ENCODE measurements at regions not wholly inside any gene's neighbourhood (a gene's known extent, or its start where the extent isn't known, plus 50 kb on each side); places are given as distances from the start of the nearest gene placed in this dataset.

DNA sequence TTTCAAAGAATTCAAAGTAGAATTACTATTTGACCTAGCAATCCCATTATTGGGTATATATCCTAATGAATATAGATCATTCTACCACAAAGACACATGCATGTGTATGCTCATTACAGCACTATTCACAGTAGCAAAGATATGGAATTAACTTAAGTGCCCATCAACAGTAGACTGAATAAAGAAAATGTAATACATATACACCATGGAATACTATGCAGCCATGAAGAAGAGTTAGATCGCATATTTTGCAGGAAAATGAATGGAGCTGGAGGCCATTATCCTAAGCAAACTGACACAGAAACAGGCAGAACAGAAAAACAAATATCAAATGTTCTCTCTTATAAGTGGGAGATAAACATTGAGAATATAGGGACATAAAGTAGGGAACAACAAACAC lies 519.2 kb upstream of the REG3G start:
- no peak for DNase-seq

DNA sequence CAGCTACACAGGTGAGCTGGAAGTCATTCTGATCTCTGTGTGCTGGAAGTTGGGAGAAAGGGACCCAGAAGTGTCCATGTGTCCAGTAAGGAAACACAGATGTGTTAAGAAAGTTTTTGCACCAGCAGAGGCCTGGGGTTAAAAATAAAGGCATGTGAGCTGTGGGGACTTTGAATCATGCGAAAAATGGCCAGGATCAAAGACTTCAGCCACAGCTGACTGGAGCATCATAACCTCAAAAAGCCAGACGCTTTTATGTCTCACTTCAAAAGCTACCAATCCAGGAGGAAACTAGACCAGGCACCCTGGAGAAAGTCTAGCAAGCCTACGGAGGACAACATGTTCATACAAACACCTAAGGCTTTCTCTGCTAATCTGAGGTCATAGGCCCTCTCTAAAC lies 503.6 kb upstream of the REG3G start:
- DNase-seq: no peak

DNA sequence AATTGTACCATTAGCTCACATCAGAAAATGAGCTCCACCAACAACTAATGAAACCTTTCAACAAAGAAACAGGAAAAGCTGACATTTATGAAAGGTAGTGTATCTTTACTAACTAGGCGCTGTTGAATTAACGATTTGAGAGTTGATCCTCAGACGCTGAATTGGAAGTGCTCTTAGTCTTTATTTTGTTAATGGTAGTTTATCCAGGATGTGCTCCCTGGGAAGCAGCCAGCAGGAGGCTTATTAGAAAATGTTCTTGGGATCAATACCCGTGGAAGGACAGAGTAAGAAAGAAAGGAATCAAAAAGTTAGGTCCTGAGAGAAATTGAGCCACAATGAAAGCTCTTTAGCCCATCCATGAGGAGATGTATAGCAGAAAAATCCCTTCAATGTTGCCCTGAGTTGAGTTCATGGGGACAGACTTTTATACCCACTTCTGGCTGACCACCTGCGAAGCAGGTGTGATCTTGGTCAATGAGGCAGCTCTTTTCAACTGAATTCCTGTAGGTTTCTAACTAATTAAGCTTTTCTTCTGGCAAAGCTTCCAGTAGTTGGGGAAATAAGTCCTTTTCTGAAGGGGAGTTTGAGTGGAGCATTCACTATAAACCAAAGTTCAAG lies 492.6 kb upstream of the REG3G start:
- DNase-seq: no peak

DNA sequence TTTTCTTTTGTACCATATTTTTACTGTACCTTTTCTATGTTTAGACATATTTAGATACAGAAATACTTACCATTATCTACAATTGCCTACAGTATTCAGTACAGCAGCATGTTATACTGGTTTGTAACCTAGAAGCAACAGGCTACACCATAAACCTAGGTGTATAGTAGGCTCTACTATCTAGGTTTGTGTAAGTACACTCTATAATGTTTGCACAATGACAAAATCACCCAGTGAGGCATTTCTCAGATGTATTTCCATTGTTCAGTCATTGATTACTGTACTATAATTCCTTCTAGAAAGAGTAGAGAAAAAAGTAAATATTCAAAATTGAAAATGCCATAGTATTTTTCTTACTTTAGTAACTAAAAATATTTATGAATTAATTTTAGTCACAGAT lies 490.1 kb upstream of the REG3G start:
- DNase-seq: no peak

DNA sequence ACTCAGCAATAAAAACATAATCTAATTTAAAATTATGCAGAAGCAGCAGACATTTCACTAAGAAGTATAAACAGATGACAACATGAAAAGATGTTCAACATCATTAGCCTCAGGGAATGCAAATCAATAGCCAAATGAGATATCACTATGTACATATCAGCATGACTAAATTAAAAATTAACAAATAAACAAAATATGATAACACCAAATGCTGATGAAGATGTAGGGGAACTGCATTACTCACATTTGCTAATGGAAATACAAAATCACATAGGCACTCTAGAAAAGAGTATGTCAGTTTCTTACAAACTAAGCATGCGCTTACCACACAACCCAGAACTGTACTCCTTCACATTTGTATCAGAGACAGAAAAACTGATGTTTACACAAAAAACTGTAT lies 487.2 kb upstream of the REG3G start:
- no peak for DNase-seq

DNA sequence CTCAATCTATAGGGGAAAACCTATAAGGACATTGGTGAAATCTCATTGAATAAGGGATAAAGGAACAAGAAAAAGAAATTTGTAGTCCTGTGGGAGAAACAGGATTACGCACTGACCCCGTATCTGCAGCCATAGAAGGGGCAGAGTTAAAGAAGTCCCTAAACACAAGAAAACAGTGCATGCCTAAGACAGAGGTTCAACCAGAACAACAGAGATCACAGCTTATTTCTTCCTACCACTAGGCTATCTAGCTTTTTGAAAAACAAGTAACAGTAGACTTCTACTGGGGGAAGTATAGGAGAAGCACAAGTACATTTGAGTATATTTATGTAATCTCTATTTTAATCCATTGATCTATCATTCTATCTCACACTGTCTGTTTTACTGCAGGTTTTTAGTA lies 485.2 kb upstream of the REG3G start:
- no peak for DNase-seq

DNA sequence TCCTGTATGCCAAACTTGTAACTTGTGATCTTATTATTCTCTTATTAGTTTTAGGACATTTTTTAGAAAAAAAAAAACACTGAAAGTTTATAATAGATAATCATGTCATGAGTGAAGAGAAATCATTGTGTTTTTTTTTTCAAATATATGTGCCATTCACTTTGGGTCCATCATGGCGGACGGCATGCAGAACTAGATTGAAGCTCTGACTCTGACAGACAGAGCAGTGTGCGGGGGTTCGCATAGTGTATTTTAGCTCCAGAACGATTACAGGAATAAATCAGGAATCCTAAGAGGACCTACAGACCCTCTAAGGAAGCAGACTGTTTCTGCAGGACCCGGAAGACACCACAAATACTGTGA lies 484.4 kb upstream of the REG3G start:
- DNase-seq: no peak

DNA sequence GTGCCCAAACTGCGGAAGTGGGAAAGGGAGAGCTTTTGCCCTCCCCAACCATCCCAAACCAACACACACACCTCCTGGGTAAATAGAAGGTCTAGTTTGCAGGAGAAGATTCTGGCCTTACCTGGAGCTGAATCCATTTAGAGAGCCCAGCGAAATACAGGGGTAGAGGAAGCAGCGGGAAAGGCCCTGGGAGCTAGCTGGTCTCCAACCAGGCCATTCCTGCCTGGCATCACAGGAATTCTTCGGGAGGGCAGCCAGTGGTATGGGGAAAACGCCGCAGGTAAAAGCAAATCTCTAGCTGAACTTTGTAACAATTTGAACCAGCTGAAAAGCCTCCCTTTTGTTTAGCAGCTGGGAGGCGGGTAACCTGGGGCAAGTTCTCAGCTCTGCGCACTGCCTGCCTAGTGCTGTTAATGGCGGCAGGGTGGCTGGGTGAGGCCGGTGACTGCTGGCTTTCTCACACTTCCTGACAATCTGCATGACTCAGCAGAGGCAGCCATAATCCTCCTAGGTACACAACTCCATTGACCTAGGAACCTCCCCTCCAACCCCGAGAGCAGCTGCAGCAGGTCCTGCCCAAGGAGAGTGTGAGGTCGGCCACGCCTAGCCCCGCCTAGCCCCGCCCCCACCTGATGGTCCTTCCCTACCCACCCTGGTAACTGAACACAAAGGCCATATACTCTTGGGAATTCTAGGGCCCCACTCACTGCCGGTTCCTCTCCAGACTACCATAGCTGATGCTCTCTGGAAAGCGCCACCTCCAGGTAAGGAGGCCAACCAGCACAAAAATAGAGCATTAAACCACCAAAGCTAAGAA lies 483.8 kb upstream of the REG3G start:
- no peak for DNase-seq

DNA sequence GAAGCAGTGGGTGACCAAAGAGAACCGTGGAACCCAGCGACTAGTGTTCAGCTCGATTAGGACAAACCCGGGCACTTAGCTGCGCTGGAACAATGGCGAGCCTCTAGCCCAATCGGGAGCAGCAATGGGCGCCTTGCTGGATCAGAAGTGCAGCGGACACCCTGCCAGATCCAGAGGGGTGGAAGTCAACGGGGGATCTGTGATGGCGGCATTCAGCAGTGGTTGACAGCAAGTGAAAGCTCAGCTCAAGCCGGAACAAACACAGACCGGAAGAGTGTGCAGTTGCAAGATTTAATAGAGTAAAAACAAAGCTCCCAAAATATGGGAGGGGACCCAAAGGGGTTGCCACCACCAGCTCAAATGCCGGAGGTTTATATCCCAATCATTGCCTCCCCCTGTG lies 478.7 kb upstream of the REG3G start:
- DNase-seq: no peak

DNA sequence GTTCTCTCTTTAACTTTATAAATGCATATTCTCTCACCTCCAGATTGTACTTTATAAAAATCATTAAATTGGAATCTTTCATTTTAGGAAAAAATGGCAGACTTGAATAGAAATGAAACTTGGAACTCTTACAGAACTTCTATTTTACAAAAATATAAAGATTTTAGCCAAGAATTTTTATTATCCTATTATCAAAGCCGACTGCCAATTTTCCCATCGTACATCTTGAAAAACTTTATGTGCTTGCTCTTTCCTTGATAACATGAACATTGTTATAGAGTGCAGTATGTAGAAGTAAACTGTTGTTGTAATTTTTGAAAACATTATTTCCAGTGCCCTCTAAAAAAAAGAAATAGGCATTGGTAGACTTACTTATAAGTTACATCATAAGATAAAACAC lies 475.7 kb upstream of the REG3G start:
- no peak for DNase-seq

DNA sequence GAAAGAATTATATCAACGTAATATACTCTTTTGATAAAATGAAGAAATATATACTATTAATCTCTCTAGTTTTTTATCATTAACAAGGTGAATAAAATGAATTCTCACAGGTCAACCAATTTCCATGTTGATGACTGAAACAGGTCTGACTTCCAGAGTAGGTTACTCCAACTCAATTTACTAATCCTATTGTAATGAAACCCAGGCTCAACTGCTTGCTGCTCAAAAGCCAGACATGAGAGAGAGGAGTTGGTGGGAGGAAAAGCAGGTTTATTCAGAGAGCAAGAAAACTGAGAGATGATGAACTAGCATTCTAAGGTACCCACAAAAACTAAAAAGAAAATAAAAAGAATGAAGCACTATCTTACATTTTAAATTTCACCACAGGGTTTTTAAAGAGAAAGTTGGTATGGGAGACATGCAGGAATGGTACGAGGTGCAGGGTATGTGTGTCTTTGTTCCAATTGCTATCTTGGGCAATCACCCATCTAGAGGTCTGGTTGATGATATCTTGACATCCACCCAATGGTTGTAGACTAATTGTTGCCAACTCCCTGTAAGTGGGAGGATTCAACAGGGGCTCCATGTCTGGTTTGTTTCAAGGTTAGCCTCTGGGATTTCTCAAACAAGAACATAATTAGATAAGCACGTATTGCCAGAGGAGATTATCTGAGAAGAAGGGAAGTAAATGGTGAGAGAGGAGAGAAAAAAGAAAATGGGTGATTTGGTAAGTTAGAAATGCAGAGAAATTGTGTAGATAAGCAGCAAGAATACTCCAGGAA lies 471.4 kb upstream of the REG3G start:
- DNase-seq: no peak

DNA sequence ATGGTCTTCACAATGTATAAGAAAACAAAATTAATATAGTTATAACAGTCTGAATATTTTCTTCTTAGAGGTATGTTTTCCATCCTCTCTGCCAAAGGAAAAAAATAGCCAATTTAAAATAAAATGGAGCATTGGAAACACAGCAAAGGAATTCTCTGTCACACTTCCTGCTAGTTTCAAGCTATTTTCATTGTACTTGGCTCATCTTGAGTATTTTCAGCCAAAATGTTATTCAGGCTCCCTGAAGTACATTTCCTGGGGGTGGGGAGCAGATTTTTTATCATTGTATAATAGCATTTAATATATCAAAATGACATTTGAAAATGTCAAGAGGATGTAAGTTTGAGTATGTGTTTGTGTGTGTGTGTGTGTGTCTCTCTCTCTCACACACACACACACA lies 463.6 kb upstream of the REG3G start:
- no peak for DNase-seq

DNA sequence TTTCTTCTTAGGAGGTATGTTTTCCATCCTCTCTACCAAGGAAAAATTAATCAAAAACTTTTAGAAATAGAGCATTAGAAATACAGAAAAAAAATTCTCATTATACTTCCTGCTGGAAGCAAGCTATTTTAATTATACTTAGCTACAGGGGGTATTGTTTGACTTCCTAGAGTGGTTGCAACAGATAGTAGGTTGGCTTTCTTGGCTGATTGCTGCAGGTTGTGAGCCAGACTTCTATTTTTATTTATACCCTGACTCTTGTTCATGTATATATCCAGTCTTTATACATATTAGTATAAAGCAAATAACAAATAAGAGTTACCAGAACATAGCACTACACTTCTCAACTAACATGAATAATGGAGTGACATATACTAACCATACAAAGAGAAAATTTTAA lies 460.8 kb upstream of the REG3G start:
- DNase-seq: no peak

DNA sequence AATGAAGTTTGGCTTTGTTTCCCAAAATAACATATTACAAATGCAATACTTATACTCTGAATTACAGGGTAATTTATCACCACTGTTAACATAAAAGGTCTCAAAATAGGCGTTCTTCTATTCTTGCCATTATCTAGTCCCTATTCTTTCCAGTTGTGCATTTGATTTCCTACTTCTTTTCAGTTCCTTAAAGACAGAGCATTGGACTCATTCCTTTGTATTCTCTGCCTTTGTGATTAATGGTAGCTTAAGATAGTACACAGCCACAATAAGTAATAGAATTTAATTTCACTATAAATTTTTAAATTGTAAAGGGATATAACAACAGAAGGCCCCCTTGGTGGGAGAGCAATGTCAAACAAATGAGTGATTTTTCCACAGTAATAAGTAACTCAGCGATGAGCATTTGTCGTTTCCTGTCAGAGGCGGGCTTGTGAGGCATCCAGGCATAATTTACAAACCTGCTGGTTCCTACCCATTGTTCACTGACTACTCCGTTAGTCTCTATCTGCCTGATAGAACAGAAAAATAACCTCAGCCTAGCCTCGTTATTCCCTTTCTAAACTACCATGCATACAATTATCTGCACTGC lies 456.6 kb upstream of the REG3G start:
- no peak for DNase-seq

DNA sequence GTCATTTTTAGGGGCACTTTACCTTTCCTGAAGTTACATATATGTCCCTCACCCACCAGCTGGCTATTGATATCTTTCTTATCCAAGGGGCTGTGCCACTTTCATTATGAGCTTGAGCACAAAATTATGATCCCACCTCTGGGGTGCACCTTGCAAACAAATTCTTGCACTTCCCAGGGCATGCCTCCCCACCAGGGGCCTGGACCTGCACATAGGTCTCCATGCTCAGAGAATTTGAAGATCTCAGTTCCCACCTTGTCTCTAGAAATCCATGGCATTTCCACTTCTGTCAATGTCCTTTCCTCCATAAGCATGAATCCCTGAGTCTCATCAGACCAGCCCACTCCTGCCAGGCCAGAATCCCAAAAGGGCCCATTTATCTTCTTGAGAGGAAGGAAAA lies 449.1 kb upstream of the REG3G start:
- DNase-seq: no peak

DNA sequence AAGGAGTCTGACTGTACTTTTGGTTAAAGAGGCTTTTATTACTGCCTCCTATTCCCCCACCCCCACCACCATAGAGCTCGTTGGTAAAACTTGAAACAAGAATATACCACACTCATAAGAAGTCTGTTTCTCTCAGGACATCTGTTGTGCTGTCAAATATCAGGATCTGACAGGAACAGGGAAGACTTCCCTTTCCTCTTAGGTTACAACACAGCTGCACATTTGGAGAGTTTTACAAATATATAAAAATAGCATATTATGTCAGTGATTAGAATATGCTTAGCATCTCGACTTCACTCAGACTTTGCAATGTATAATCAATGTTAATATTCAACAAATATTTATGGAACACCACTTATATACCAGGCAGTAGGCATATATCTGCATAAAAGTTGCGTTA lies 439.6 kb upstream of the REG3G start:
- DNase-seq: no peak

DNA sequence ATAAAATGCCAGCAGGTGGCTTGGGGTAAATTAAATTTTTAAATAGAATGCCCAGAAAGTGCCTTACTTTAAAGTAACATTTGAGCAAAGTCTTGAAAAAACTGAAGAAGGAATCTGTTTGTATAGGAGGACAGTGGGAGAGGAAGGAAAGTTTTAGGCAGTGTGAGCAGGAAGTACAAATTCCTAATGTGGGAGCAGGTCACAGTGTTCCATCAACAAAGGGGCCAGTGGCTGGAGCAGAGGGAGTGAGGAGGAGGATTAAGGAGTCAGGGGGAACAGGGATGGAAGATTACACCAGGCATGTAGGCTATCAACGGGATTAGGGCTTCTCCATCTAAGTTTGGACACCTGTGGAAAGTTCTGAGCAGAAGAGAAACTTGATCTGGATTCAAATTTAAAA lies 439.2 kb upstream of the REG3G start:
- no peak for DNase-seq

DNA sequence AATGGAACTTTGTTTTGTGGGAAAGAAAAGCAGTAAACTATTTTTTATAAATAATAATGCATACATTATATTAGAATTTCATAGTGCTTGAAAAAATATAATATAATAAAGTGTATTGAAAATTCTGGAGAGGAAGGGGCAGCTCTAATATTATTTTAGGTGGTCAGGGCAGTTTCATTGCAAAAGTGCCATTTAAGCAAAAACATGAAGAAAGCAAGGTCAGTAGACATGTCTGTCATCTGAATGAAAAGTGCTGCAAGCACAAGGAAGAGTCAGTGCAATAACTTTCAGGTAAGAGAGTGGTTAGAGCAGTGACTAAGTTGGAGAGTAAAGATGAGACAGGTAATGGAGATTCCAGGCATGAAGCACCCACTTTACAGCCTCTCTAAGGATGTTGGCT lies 435.6 kb upstream of the REG3G start:
- no peak for DNase-seq

DNA sequence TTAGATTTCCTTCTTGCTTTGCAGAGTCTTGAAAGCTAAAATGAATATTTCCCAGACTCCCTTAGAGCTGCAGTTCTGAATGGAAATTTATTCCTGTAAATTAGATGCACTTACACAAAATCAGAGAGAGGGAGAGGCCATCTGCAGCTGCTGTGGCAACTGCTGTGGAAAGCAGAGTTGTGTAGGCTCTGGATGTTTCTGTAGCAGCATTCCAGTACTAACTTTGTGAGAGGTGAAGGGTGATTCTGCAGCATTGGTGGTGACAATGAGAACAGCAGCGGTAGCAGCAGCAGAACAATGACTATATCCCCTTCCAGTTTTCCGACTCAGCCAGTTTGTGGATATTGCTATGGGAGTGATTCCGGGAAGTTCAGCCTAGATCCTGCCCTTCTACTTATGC lies 433.0 kb upstream of the REG3G start:
- DNase-seq: no peak

DNA sequence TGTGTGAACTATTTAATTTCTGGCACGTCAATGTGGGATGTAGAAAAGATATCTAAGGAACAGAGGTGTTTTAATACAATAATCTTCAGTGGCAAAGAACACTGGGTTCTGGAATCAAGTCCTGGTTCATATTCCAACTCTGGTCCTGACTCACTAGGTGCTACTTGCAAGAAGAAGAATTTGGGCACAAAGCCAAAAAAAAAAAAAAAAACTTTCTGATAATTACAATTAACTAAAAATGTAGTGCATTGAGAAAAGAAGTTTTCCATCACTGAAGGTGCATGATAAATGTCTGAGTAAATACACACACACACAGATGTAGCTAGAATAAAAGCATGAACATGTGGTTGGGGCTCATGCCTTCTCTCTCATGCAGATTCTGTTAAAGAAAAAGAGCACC lies 424.4 kb upstream of the REG3G start:
- no peak for DNase-seq

DNA sequence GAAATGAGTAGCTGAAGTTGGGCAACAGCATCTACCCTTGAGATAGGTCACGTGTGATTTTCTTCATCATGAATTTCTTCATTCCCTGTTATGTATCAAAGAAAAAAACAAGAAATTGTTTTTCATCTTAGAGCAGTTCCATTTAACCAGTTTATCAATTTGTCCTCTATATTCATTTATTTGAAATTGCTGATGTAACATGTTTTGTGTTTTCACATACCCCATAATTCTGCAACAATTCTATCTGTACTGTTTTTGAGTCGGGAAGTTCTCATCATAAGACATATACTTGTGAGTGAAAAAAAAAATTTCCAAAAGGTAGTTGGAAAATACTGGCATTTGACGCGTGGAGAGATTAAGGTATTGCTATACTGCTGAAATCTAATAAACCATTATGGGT lies 422.6 kb upstream of the REG3G start:
- DNase-seq: no peak

DNA sequence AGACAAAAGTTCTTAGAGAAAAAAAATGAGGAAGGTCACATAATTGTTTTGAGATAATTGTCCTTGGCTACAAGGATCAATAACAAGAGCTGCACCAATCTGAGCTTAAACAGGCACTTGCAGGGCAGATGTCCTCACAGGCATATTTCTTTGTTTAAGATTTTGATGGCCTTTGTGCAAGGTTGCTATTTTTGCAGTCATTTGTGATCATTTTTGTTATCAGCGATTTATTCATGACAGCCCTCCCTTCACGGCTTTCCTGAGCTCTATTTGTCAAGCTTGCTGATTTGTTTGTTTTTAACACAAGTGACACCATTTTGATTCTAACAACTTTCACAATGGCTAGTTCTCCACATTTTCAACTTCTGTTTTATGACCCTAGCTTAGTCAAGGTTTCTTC lies 418.6 kb upstream of the REG3G start:
- DNase-seq: no peak

DNA sequence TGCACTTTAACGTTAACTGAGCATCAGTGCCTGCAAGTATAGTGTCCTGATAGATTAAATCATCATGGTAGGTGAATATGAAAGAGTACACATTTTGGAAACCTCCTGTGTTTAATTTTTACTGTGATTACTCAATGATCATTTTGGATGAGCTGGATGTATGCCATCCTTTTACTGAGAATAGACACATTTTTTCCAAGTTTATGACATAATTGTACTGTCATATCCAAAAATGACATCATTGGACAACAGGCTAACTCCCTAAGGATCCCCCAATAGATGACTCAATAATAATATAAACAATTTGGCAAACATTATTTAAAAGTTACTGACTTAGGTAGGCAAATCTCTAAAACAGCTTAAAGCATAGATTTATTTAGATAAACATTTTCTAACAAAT lies 410.8 kb upstream of the REG3G start:
- DNase-seq: no peak

DNA sequence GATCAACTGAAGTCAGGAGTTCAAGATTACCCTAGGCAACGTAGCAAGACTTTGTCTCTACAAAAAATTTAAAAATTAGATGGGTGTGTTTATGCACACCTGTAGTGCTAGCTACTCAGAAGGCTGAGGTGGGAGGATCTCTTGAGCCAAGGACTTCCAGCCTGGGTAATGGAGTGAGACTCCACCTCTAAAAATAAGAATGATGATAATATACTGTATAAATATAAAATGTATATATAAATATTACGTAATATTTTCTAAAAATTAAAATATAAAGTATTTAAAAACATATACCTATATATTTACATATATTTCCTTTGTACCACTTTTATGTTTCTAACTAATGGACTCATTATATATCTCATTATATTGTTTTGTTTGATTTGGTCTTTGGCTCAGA lies 409.5 kb upstream of the REG3G start:
- DNase-seq: no peak

Measured in activated gamma-delta T cell (primary cell).